CD14-positive monocyte (primary cell): ENCODE measurements at regions not wholly inside any gene's neighbourhood (a gene's known extent, or its start where the extent isn't known, plus 50 kb on each side); places are given as distances from the start of the nearest gene placed in this dataset.

ENCODE experiments used
- DNase-seq, 3 donors: peaks; one replicate each; pipeline ENCODE4 v3.0.0-alpha.2; 2011 to 2022
- H2AFZ ChIP-seq: 2 replicates; pipeline ENCODE4 v1.6.0; 2012; ENCODE audit warnings: mild to moderate bottlenecking, low read depth, low read length, inconsistent platforms; ENCODE audit not compliant: insufficient read depth, poor library complexity, severe bottlenecking
- H3K27ac ChIP-seq, 2 donors: 1 replicate in 1 of 2; 2 replicates in 1 of 2; pipeline ENCODE4 v1.5.1; 2012 to 2013; ENCODE audit warnings: low read length in 2 of 2, control low read depth in 1 of 2, inconsistent platforms in 1 of 2, low read depth in 1 of 2, mild to moderate bottlenecking in 1 of 2
- H3K27me3 ChIP-seq, 2 donors: one replicate each; pipeline versions ENCODE4 v1.6.0 to v1.6.1; 2011 to 2013; ENCODE audit warnings: low read length in 2 of 2; ENCODE audit not compliant: control insufficient read depth in 2 of 2, insufficient read depth in 2 of 2
- H3K36me3 ChIP-seq, 2 donors: replicated peaks in 1 of 2; 1 replicate in 1 of 2; 2 replicates in 1 of 2; pipeline versions ENCODE4 v1.5.1 to v1.6.1; 2012 to 2013; ENCODE audit warnings: low read length in 2 of 2, control low read depth in 1 of 2, inconsistent platforms in 1 of 2, mild to moderate bottlenecking in 1 of 2; ENCODE audit not compliant: insufficient read depth in 2 of 2, control insufficient read depth in 1 of 2
- H3K4me1 ChIP-seq, 2 donors: 1 replicate in 1 of 2; 2 replicates in 1 of 2; pipeline versions ENCODE4 v1.5.1 to v1.6.1; 2012 to 2013; ENCODE audit warnings: low read length in 2 of 2, control low read depth in 1 of 2, inconsistent platforms in 1 of 2, mild to moderate bottlenecking in 1 of 2, moderate library complexity in 1 of 2; ENCODE audit not compliant: insufficient read depth in 2 of 2, control insufficient read depth in 1 of 2
- H3K4me2 ChIP-seq: replicated peaks from 2 replicates; pipeline ENCODE3; 2012; ENCODE audit warnings: low read length, moderate library complexity, mild to moderate bottlenecking; ENCODE audit not compliant: poor library complexity, severe bottlenecking; ENCODE audit errors: extremely low read depth
- H3K4me3 ChIP-seq, 3 experiments: fragments of 200-600 bp in 1 of 3; sonication (generic) in 1 of 3; replicated peaks in 1 of 3; 1 replicate in 2 of 3; 2 replicates in 1 of 3; pipeline ENCODE4 v1.5.1; 2011 to 2013; ENCODE audit warnings: low read length in 3 of 3, mild to moderate bottlenecking in 3 of 3, control low read depth in 2 of 3, low read depth in 2 of 3, inconsistent platforms in 1 of 3, moderate library complexity in 1 of 3
- H3K79me2 ChIP-seq: 2 replicates; pipeline ENCODE4 v1.6.0; 2012; ENCODE audit warnings: mild to moderate bottlenecking, control low read depth, inconsistent platforms, low read length, moderate library complexity; ENCODE audit not compliant: insufficient read depth
- H3K9ac ChIP-seq: 2 replicates; pipeline ENCODE4 v1.6.0; 2017; ENCODE audit warnings: low read length, mild to moderate bottlenecking; ENCODE audit not compliant: insufficient read depth, poor library complexity, severe bottlenecking
- H3K9me3 ChIP-seq, 2 donors: replicated peaks in 1 of 2; 1 replicate in 1 of 2; 2 replicates in 1 of 2; pipeline versions ENCODE4 v1.5.1 to v1.6.1; 2012 to 2013; ENCODE audit warnings: low read length in 2 of 2, control low read depth in 1 of 2; ENCODE audit not compliant: control insufficient read depth in 1 of 2, insufficient read depth in 1 of 2
- H4K20me1 ChIP-seq: 2 replicates; pipeline ENCODE4 v1.6.0; 2012; ENCODE audit warnings: mild to moderate bottlenecking, low read length, control low read depth, moderate library complexity; ENCODE audit not compliant: insufficient read depth
- H3K27ac Mint-ChIP-seq, 7 donors: one replicate each; pipeline ENCODE4 v1.8.0; 2020; ENCODE audit warnings: mild to moderate bottlenecking in 7 of 7, mixed read lengths in 7 of 7, moderate library complexity in 6 of 7, inconsistent platforms in 2 of 7
- H3K27me3 Mint-ChIP-seq, 3 donors: one replicate each; pipeline ENCODE4 v1.8.0; 2021 to 2022; ENCODE audit warnings: low read depth in 3 of 3, mild to moderate bottlenecking in 3 of 3, mixed read lengths in 3 of 3, moderate library complexity in 3 of 3, inconsistent platforms in 1 of 3
- H3K36me3 Mint-ChIP-seq, 2 donors: one replicate each; pipeline ENCODE4 v1.8.0; 2020; ENCODE audit warnings: mixed read lengths in 2 of 2, inconsistent platforms in 1 of 2, mild to moderate bottlenecking in 1 of 2
- H3K4me1 Mint-ChIP-seq: one replicate; pipeline ENCODE4 v1.8.0; 2020; ENCODE audit warnings: mild to moderate bottlenecking, mixed read lengths
- H3K4me3 Mint-ChIP-seq, 2 donors: one replicate each; pipeline ENCODE4 v1.8.0; 2020; ENCODE audit warnings: mild to moderate bottlenecking in 2 of 2, mixed read lengths in 2 of 2, moderate library complexity in 1 of 2
- H3K9me3 Mint-ChIP-seq, 7 donors: one replicate each; pipeline ENCODE4 v1.8.0; 2020 to 2022; ENCODE audit warnings: mixed read lengths in 7 of 7, mild to moderate bottlenecking in 6 of 7, moderate library complexity in 6 of 7, inconsistent platforms in 2 of 7
- CTCF ChIP-seq: fragments of 200-600 bp; IDR thresholded peaks from one replicate; pipeline ENCODE4 v1.8.0; 2022; ENCODE audit warnings: antibody characterized with exemption, mild to moderate bottlenecking
- WGBS: methylation state at CpG from one replicate; pipeline ENCODE4 v1.1.5; 2013; ENCODE audit warnings: missing lambda C conversion rate; ENCODE audit not compliant: insufficient coverage; 5-methylcytosine and 5-hydroxymethylcytosine counted together
- intact Hi-C, 2 donors: fragments of 100-400 bp; cut with micrococcal nuclease; formaldehyde crosslinking; loops; one replicate each; pipeline versions ENCODE4 v1.15.0 to v1.15.1; 2023

- DNase-seq: peak; percentile 23 to 64 (median 42)
- H3K4me1 Mint-ChIP-seq: peaks cover 19% of the 10 kb centered on the region
- no peaks in the 10 kb centered on the region for H4K20me1 ChIP-seq
- no peak for TF ChIP-seq CTCF
- H3K79me2 ChIP-seq: no peaks in the 10 kb centered on the region
- H2AFZ ChIP-seq: no peak overlapping the region
- no peaks in the 10 kb centered on the region for H3K36me3 ChIP-seq
- no peak overlapping the region for H3K4me2 ChIP-seq
- intact Hi-C loops: no loop called here
- no peaks in the 10 kb centered on the region for H3K27me3 ChIP-seq
- peaks cover 10 to 13% of the 10 kb centered on the region in 2 donors for H3K4me1 ChIP-seq
- H3K9me3 ChIP-seq: no peaks in the 10 kb centered on the region
- H3K27ac ChIP-seq: peak overlapping the region in 1 of 2 donors; percentile 5
- peak overlapping the region in 2 of 7 donors; percentile 54 to 68 for H3K27ac Mint-ChIP-seq
- no peak overlapping the region for H3K4me3 ChIP-seq
- WGBS: 100% methylated on average over 1 of the region's 2 CpGs
- peaks cover 0 to 4% (median 0%) of the 10 kb centered on the region in 7 donors for H3K9me3 Mint-ChIP-seq
- no peak overlapping the region for H3K4me3 Mint-ChIP-seq
- no peak overlapping the region for H3K9ac ChIP-seq
- H3K27me3 Mint-ChIP-seq: no peaks in the 10 kb centered on the region
- no peaks in the 10 kb centered on the region for H3K36me3 Mint-ChIP-seq
Observed at GRCh38 chr21:14603202-14603601, 57.1 kb upstream of the SAMSN1 start.

GRCh38 chr21:14602382-14602958 lies 56.4 kb upstream of the SAMSN1 start:
- H3K36me3 Mint-ChIP-seq: no peaks in the 10 kb centered on the region
- intact Hi-C loops: no loop called here
- no peak overlapping the region for H3K9ac ChIP-seq

More at GRCh38 chr21:14602382-14602958, 56.4 kb upstream of the SAMSN1 start:
- H3K4me1 Mint-ChIP-seq: peaks cover 19% of the 10 kb centered on the region
- DNase-seq: peak; percentile 19 to 34 (median 22)
- Histone ChIP-seq H3K79me2 (no peaks in the 10 kb centered on the region), H3K36me3 (no peaks in the 10 kb centered on the region), H3K27ac (peak overlapping the region in 1 of 2 donors; percentile 22), H4K20me1 (no peaks in the 10 kb centered on the region), H3K9me3 (no peaks in the 10 kb centered on the region), H2AFZ (peak overlapping the region; percentile 19), H3K4me1 (peaks cover 10 to 13% of the 10 kb centered on the region in 2 donors), H3K27me3 (no peaks in the 10 kb centered on the region), H3K4me2 (peak overlapping the region; percentile 56), H3K4me3 (peak overlapping the region in 1 of 3 experiments; percentile 52)
- H3K9me3 Mint-ChIP-seq: peaks cover 0 to 4% (median 0%) of the 10 kb centered on the region in 7 donors
- no peak for TF ChIP-seq CTCF
- H3K27me3 Mint-ChIP-seq: no peaks in the 10 kb centered on the region
- no CpG with 5 or more reads among the region's 1 CpG for WGBS
- peak overlapping the region; percentile 15 to 20 for H3K4me3 Mint-ChIP-seq
- H3K27ac Mint-ChIP-seq: peak overlapping the region in 3 of 7 donors; percentile 15 to 46 (median 40)
